ENCODE measurements at regions not wholly inside any gene's neighbourhood (a gene's known extent, or its start where the extent isn't known, plus 50 kb on each side); places are given as distances from the start of the nearest gene placed in this dataset.

GRCh38 chr1:239843541-239843940 is 248.1 kb upstream of the FMN2 start:
- DNase-seq (ENCODE audit: extremely low read depth, low read depth) = no peak
- TF ChIP-seq CTCF (IDR thresholded peaks at IDR 0.05; ENCODE audit: low read depth, low read length, missing control alignments) = no peak
- no peak overlapping the region for H3K4me3 ChIP-seq (replicated peaks; ENCODE audit: low read depth, low read length)

GRCh38 chr1:239844833-239845232 is 246.8 kb upstream of the FMN2 start:
- no peak overlapping the region for H3K4me3 ChIP-seq (replicated peaks; ENCODE audit: low read depth, low read length)
- TF ChIP-seq CTCF (IDR thresholded peaks at IDR 0.05; ENCODE audit: low read depth, low read length, missing control alignments) = no peak
- no peak for DNase-seq (ENCODE audit: extremely low read depth, low read depth)

- no peak for DNase-seq (ENCODE audit: extremely low read depth, low read depth)
- no peak overlapping the region for H3K4me3 ChIP-seq (replicated peaks; ENCODE audit: low read depth, low read length)
- TF ChIP-seq CTCF (IDR thresholded peaks at IDR 0.05; ENCODE audit: low read depth, low read length, missing control alignments) = no peak
Observed at GRCh38 chr1:239854922-239855321, 236.8 kb upstream of the FMN2 start.

- no peak for TF ChIP-seq CTCF (IDR thresholded peaks at IDR 0.05; ENCODE audit: low read depth, low read length, missing control alignments)
- no peak for DNase-seq (ENCODE audit: extremely low read depth, low read depth)
- H3K4me3 ChIP-seq (replicated peaks; ENCODE audit: low read depth, low read length) = no peak overlapping the region
Observed at GRCh38 chr1:239856067-239856466, 235.6 kb upstream of the FMN2 start.

- TF ChIP-seq CTCF (IDR thresholded peaks at IDR 0.05; ENCODE audit: low read depth, low read length, missing control alignments) = no peak
- H3K4me3 ChIP-seq (replicated peaks; ENCODE audit: low read depth, low read length) = no peak overlapping the region
- no peak for DNase-seq (ENCODE audit: extremely low read depth, low read depth)
Observed at GRCh38 chr1:239856924-239857323, 234.8 kb upstream of the FMN2 start.

GRCh38 chr1:239858057-239858456 is 233.6 kb upstream of the FMN2 start:
- H3K4me3 ChIP-seq (replicated peaks; ENCODE audit: low read depth, low read length) = no peak overlapping the region
- no peak for TF ChIP-seq CTCF (IDR thresholded peaks at IDR 0.05; ENCODE audit: low read depth, low read length, missing control alignments)
- DNase-seq (ENCODE audit: extremely low read depth, low read depth) = no peak

GRCh38 chr1:239858529-239858928 is 233.2 kb upstream of the FMN2 start:
- no peak overlapping the region for H3K4me3 ChIP-seq (replicated peaks; ENCODE audit: low read depth, low read length)
- TF ChIP-seq CTCF (IDR thresholded peaks at IDR 0.05; ENCODE audit: low read depth, low read length, missing control alignments) = no peak
- no peak for DNase-seq (ENCODE audit: extremely low read depth, low read depth)

Data from HFF-Myc (cell line).